Osteocyte (in vitro differentiated cells): ENCODE measurements at regions not wholly inside any gene's neighbourhood (a gene's known extent, or its start where the extent isn't known, plus 50 kb on each side); places are given as distances from the start of the nearest gene placed in this dataset.
A peak's percentile ranks its signal among the peaks of the same experiment; 100 is the strongest.
"Not testable (repeated sequence)": the region's sequence is repeated elsewhere in the genome, so short reads cannot be mapped to it uniquely, and the experiment has no call there.

ENCODE experiments used
- DNase-seq: peaks from one replicate; pipeline ENCODE4 v3.0.0; 2021; ENCODE audit warnings: mixed read lengths; ENCODE audit not compliant: unreplicated experiment; ENCODE audit errors: extremely low spot score
- H3K27ac Mint-ChIP-seq: one replicate; pipeline ENCODE4 v1.8.0; 2021; ENCODE audit warnings: mild to moderate bottlenecking, mixed read lengths; ENCODE audit not compliant: unreplicated experiment
- H3K27me3 Mint-ChIP-seq: one replicate; pipeline ENCODE4 v1.8.0; 2021; ENCODE audit warnings: mixed read lengths; ENCODE audit not compliant: unreplicated experiment
- H3K36me3 Mint-ChIP-seq: one replicate; pipeline ENCODE4 v1.8.0; 2021; ENCODE audit warnings: mixed read lengths; ENCODE audit not compliant: unreplicated experiment
- H3K4me1 Mint-ChIP-seq: one replicate; pipeline ENCODE4 v1.8.0; 2021; ENCODE audit warnings: mixed read lengths; ENCODE audit not compliant: unreplicated experiment
- H3K4me3 Mint-ChIP-seq: one replicate; pipeline ENCODE4 v1.8.0; 2021; ENCODE audit warnings: mild to moderate bottlenecking, moderate library complexity, mixed read lengths; ENCODE audit not compliant: unreplicated experiment
- H3K9me3 Mint-ChIP-seq: one replicate; pipeline ENCODE4 v1.8.0; 2021; ENCODE audit warnings: mixed read lengths; ENCODE audit not compliant: unreplicated experiment

- H3K36me3 Mint-ChIP-seq, H3K4me3 Mint-ChIP-seq, H3K9me3 Mint-ChIP-seq, H3K27ac Mint-ChIP-seq, H3K4me1 Mint-ChIP-seq, DNase-seq, H3K27me3 Mint-ChIP-seq: not testable (repeated sequence)
Observed at GRCh38 chr1:161454865-161455707, 50.2 kb upstream of the FCGR2A start.

- not testable (repeated sequence) for H3K27me3 Mint-ChIP-seq, H3K27ac Mint-ChIP-seq, H3K36me3 Mint-ChIP-seq, H3K4me1 Mint-ChIP-seq, H3K9me3 Mint-ChIP-seq, H3K4me3 Mint-ChIP-seq
- DNase-seq, result peak; percentile 91
Observed at GRCh38 chr1:161453950-161454864, 51.0 kb upstream of the FCGR2A start.

DNA sequence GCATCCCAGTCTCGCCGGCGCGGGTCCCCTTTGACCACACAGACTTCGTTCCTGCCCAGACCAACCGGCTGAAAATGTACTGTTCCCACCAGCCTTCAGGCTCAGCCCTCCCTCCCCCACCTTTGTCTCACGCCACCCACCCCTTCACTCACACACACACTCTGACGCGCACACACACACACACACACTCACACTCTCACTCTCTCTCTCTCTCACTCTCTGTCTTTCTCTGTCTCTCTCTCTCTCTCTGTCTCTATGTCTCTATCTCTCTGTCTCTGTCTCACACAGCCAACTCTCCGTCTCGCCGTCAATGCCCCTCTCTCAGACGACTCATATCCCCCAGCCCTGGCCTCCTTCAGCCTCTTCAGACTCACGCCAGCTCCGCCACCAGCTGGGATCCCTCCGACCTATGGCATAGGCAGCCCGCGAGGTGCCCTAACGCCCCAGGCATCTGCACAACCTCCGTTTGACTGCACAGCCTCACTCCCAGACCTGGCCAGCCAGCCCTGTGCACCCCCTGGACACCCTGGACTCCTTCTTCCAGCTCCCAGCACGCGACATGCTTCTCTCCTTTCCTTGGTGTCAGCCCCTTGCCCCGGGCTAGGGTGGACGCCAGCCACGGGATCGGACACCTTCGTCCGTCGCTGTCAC lies 53.4 kb upstream of the FCGR2A start:
- not testable (repeated sequence) for DNase-seq, H3K27ac Mint-ChIP-seq, H3K4me3 Mint-ChIP-seq, H3K9me3 Mint-ChIP-seq, H3K36me3 Mint-ChIP-seq, H3K4me1 Mint-ChIP-seq, H3K27me3 Mint-ChIP-seq

DNA sequence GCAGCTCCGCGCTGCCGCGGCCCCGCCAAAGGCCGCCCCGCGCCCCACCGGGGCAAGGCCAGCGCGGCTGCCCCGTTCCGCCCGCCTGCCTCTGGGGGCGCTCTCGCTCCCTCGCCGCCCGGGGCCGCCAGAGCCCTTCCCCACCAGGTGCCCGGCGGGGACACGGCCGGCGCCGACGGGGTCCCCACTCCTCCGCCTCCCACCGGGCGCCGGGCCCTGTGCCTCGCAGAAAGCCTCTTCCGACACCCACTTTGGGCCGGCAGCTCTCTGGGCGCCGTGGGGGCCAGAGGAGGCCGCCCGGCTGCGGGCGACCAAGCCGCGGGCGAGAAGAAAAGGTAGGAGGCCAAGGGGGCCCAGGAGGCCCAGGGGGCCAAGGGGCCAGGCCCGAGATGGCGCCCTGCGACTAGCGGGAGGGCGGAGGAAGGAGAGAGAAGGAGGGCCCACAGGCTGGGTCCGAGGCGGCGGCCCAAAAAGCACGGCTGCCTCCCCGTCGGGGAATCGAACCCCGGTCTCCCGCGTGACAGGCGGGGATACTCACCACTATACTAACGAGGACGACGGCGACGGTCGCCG lies 57.4 kb upstream of the FCGR2A start:
- not testable (repeated sequence) for H3K4me1 Mint-ChIP-seq, H3K27me3 Mint-ChIP-seq, H3K4me3 Mint-ChIP-seq, H3K9me3 Mint-ChIP-seq, H3K27ac Mint-ChIP-seq, DNase-seq, H3K36me3 Mint-ChIP-seq

GRCh38 chr1:161447040-161447759 lies 58.1 kb upstream of the FCGR2A start:
- not testable (repeated sequence) for H3K4me1 Mint-ChIP-seq, H3K27ac Mint-ChIP-seq, H3K4me3 Mint-ChIP-seq, H3K9me3 Mint-ChIP-seq, H3K27me3 Mint-ChIP-seq, DNase-seq, H3K36me3 Mint-ChIP-seq

- H3K4me3 Mint-ChIP-seq, H3K4me1 Mint-ChIP-seq, H3K9me3 Mint-ChIP-seq, H3K27ac Mint-ChIP-seq, H3K36me3 Mint-ChIP-seq, H3K27me3 Mint-ChIP-seq: not testable (repeated sequence)
- peak; percentile 94 for DNase-seq
Observed at GRCh38 chr1:161444725-161445124, 60.5 kb upstream of the FCGR2A start.

DNA sequence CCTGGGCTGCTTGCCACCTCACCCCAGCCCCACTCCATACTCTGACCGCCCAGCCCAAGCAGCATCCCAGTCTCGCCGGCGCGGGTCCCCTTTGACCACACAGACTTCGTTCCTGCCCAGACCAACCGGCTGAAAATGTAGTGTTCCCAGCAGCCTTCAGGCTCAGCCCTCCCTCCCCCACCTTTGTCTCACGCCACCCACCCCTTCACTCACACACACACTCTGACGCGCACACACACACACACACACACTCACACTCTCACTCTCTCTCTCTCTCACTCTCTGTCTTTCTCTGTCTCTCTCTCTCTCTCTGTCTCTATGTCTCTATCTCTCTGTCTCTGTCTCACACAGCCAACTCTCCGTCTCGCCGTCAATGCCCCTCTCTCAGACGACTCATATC lies 61.0 kb upstream of the FCGR2A start:
- H3K36me3 Mint-ChIP-seq, H3K4me3 Mint-ChIP-seq, H3K27ac Mint-ChIP-seq, H3K9me3 Mint-ChIP-seq, DNase-seq, H3K4me1 Mint-ChIP-seq: not testable (repeated sequence)
- H3K27me3 Mint-ChIP-seq, result peaks cover 10% of the 10 kb centered on the region
